Mesothelial cell of epicardium (in vitro differentiated cells): ENCODE measurements at regions not wholly inside any gene's neighbourhood (a gene's known extent, or its start where the extent isn't known, plus 50 kb on each side); places are given as distances from the start of the nearest gene placed in this dataset.

ENCODE experiments used
- DNase-seq, 2 experiments: peaks; one replicate each; pipeline ENCODE4 v3.0.0; 2021; ENCODE audit warnings: low spot score in 2 of 2; ENCODE audit not compliant: unreplicated experiment in 2 of 2
- H3K27ac Mint-ChIP-seq: 2 replicates; pipeline ENCODE4 v1.8.0; 2021; ENCODE audit warnings: mixed read lengths
- H3K27me3 Mint-ChIP-seq: 2 replicates; pipeline ENCODE4 v1.8.0; 2021; ENCODE audit warnings: low read depth, mixed read lengths
- H3K36me3 Mint-ChIP-seq: 2 replicates; pipeline ENCODE4 v1.8.0; 2021; ENCODE audit warnings: mixed read lengths
- H3K4me1 Mint-ChIP-seq: 2 replicates; pipeline ENCODE4 v1.8.0; 2021; ENCODE audit warnings: mixed read lengths
- H3K4me3 Mint-ChIP-seq: 2 replicates; pipeline ENCODE4 v1.8.0; 2021; ENCODE audit warnings: mild to moderate bottlenecking, moderate library complexity, mixed read lengths
- H3K9me3 Mint-ChIP-seq: 2 replicates; pipeline ENCODE4 v1.8.0; 2021; ENCODE audit warnings: mixed read lengths
- CTCF ChIP-seq: fragments of 200-600 bp; sonication (generic); IDR thresholded peaks from one replicate; pipeline ENCODE4 v1.5.0; 2021; ENCODE audit warnings: antibody characterized with exemption; ENCODE audit not compliant: unreplicated experiment

GRCh38 chr10:10647331-10647730, 370.3 kb upstream of the CELF2 start:
- DNase-seq, result no peak
- Mint-ChIP-seq H3K4me3 (no peak overlapping the region), H3K9me3 (peaks cover 9% of the 10 kb centered on the region), H3K27me3 (peaks cover 18% of the 10 kb centered on the region), H3K4me1 (peaks cover 9% of the 10 kb centered on the region), H3K36me3 (no peaks in the 10 kb centered on the region), H3K27ac (no peak overlapping the region)
- no peak for TF ChIP-seq CTCF

- Mint-ChIP-seq H3K27me3 (peaks cover 4% of the 10 kb centered on the region), H3K27ac (no peak overlapping the region), H3K9me3 (peaks cover 6% of the 10 kb centered on the region), H3K4me3 (no peak overlapping the region), H3K36me3 (no peaks in the 10 kb centered on the region), H3K4me1 (peaks cover 2% of the 10 kb centered on the region)
- no peak for DNase-seq
- no peak for TF ChIP-seq CTCF
These were observed 360.4 kb upstream of the CELF2 start for GRCh38 chr10:10657139-10657760.

- Mint-ChIP-seq H3K36me3 (no peaks in the 10 kb centered on the region), H3K27ac (no peak overlapping the region), H3K9me3 (peaks cover 6% of the 10 kb centered on the region), H3K4me3 (no peak overlapping the region), H3K4me1 (peaks cover 4% of the 10 kb centered on the region), H3K27me3 (peaks cover 7% of the 10 kb centered on the region)
- DNase-seq, result no peak
- TF ChIP-seq CTCF, result no peak
These were observed 359.4 kb upstream of the CELF2 start for GRCh38 chr10:10658172-10658785.

- H3K36me3 Mint-ChIP-seq, result no peaks in the 10 kb centered on the region
- H3K27ac Mint-ChIP-seq, result no peak overlapping the region
- H3K9me3 Mint-ChIP-seq, result peaks cover 6% of the 10 kb centered on the region
- DNase-seq, result no peak
- H3K27me3 Mint-ChIP-seq, result peaks cover 10% of the 10 kb centered on the region
- no peak overlapping the region for H3K4me3 Mint-ChIP-seq
- peaks cover 10% of the 10 kb centered on the region for H3K4me1 Mint-ChIP-seq
- TF ChIP-seq CTCF, result no peak
These were observed 357.6 kb upstream of the CELF2 start for GRCh38 chr10:10660054-10660453.

GRCh38 chr10:10661176-10661575, 356.5 kb upstream of the CELF2 start:
- Mint-ChIP-seq H3K27me3 (peaks cover 10% of the 10 kb centered on the region), H3K4me3 (no peak overlapping the region), H3K9me3 (peaks cover 6% of the 10 kb centered on the region)

More at GRCh38 chr10:10661176-10661575, 356.5 kb upstream of the CELF2 start:
- no peak for TF ChIP-seq CTCF
- peaks cover 10% of the 10 kb centered on the region for H3K4me1 Mint-ChIP-seq
- no peak overlapping the region for H3K27ac Mint-ChIP-seq
- DNase-seq, result no peak
- no peaks in the 10 kb centered on the region for H3K36me3 Mint-ChIP-seq
